Urinary bladder (tissue), 3 donors: ENCODE measurements at regions not wholly inside any gene's neighbourhood (a gene's known extent, or its start where the extent isn't known, plus 50 kb on each side); places are given as distances from the start of the nearest gene placed in this dataset.
"Not testable (repeated sequence)": the region's sequence is repeated elsewhere in the genome, so short reads cannot be mapped to it uniquely, and the experiment has no call there.

Experiments
- DNase-seq: peaks from one replicate; pipeline ENCODE4 v3.0.0-alpha.2; 2015; ENCODE audit errors: extremely low spot score
- H3K27ac ChIP-seq: one replicate; pipeline ENCODE4 v1.5.1; 2013; ENCODE audit warnings: low read depth, mild to moderate bottlenecking, moderate library complexity
- H3K36me3 ChIP-seq: one replicate; pipeline ENCODE4 v1.6.1; 2013; ENCODE audit warnings: mild to moderate bottlenecking, moderate library complexity; ENCODE audit not compliant: insufficient read depth
- H3K4me1 ChIP-seq: one replicate; pipeline ENCODE4 v1.6.1; 2013; ENCODE audit warnings: mild to moderate bottlenecking, moderate library complexity; ENCODE audit not compliant: insufficient read depth
- H3K4me3 ChIP-seq: one replicate; pipeline ENCODE4 v1.5.1; 2013; ENCODE audit warnings: low read depth, low read length
- WGBS: extraction: QIAGEN DNeasy Blood & Tissue Kit; methylation state at CpG from one replicate; pipeline ENCODE4 v1.1.7; 2013; 5-methylcytosine and 5-hydroxymethylcytosine counted together
- donor health status: healthy with polysubstance abuse.
- donor health status: healthy.

DNA sequence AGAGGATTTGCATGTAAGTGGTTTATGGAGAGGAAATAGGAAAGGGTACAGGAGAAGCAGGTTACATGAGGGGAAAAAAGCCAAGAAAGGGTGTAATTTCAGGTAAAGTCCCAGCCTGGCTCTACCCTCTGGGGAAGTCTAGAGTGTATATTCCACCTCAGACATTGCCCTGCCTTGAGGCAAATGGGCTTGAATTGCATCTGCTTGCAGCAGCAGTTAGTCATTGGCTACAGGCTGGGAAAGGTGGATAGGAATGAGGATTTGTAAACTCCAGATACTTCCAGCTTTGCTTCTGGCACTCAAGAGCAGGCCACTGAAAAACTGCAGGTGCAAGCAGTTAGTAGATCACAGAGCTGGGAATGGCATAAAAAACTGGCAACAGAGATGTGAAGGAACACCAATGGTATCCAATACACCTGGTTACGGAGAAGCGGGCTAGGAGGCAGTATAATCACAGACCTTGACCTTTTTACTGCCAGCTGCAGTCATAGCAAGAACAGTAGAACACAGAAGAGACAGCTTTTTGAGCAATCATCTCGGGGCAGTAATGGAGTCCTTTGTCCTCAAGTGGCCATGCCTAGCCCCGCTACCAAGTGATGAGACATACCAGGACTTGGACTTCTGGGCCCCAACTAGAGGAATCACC is 226.9 kb upstream of the NRIP1 start:
- Histone ChIP-seq H3K36me3 (no peaks in the 10 kb centered on the region), H3K4me1 (no peaks in the 10 kb centered on the region), H3K27ac (no peak overlapping the region), H3K4me3 (no peak overlapping the region)
- WGBS, result 98% methylated on average over 4 of the region's 4 CpGs
- no peak for DNase-seq

DNA sequence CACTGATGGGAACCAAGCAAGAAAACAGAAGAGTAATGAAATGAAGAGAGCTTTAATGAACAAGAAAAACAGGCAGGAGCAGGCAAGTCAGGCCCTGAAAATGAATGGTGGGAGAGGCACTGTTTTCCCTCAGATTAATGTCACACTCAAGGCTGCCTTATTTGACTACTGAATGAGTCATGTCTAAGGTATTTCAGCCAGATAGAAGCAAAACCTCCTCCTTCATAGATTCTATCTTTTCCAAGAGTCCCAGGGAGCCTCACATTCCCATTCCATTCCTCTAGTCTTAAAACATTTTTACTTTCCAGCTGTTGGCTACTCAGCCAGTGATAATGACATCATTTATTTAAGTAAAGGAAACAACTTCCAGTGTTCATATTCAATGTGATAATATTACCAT is 228.4 kb upstream of the NRIP1 start:
- Histone ChIP-seq H3K4me1 (no peaks in the 10 kb centered on the region), H3K36me3 (no peaks in the 10 kb centered on the region), H3K27ac (no peak overlapping the region), H3K4me3 (no peak overlapping the region)
- DNase-seq, result peak; percentile 47

DNA sequence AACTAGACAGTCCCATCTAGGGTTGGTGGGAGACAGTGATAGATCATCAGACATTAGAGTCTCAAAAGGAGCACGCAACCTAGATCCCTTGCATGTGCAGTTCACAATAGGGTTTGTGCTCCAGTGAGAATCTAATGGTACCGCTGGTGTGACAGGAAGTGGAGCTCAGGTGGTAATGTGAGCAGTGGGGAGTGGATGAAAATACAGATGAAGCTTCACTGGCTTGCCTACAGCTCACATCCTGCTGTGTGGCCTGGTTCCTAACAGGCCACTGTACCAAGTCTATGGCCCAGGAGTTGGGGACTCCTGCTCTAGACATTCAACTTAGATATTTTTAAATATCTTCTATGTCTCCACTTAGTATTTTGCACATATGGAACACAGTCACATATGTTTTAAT is 231.1 kb upstream of the NRIP1 start:
- Histone ChIP-seq H3K36me3 (no peaks in the 10 kb centered on the region), H3K4me3 (no peak overlapping the region), H3K27ac (no peak overlapping the region), H3K4me1 (no peaks in the 10 kb centered on the region)
- 93% methylated on average over 2 of the region's 2 CpGs for WGBS
- DNase-seq, result no peak

DNA sequence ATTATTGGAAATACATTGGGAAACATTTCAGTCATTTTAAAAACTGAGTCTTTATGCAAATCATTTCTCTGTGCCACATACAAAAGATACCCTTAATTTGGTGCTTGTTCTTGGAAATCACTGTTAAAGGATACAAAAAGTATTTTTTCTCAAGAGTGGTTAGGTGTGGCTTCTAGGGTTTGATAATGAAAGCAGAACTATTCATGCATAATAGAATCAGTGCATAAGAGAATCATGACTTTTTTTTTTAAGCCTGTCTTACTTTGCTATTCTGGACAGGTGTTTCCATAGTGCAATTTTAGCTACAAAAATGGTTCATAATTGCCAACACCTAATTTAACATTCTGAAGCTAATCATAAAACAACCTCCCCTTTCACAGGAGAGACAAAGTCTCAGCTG is 233.0 kb upstream of the NRIP1 start:
- DNase-seq, result no peak
- Histone ChIP-seq H3K4me1 (no peaks in the 10 kb centered on the region), H3K36me3 (no peaks in the 10 kb centered on the region), H3K27ac (no peak overlapping the region), H3K4me3 (no peak overlapping the region)

DNA sequence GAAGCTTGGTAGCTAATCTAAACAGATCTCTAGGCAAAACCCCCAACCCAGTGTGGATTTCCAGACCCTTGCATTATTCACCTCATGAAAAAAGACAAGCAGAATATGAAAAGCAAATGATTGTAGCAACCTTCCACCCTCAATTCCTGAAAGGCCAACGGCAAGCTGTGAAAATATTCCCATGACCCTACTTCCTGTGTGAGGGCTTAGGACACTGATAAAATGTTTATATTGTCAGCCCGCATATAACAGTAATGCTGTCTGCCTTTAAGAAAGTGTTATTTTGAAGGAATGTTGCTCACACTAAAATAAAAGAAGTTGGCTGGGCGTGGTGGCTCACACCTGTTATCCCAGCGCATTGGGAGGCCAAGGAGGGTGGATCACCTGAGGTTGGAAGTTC is 233.5 kb upstream of the NRIP1 start:
- Histone ChIP-seq H3K4me1 (no peaks in the 10 kb centered on the region), H3K36me3 (no peaks in the 10 kb centered on the region), H3K4me3 (no peak overlapping the region), H3K27ac (no peak overlapping the region)
- DNase-seq, result no peak
- WGBS, result 81% methylated on average over 4 of the region's 4 CpGs

DNA sequence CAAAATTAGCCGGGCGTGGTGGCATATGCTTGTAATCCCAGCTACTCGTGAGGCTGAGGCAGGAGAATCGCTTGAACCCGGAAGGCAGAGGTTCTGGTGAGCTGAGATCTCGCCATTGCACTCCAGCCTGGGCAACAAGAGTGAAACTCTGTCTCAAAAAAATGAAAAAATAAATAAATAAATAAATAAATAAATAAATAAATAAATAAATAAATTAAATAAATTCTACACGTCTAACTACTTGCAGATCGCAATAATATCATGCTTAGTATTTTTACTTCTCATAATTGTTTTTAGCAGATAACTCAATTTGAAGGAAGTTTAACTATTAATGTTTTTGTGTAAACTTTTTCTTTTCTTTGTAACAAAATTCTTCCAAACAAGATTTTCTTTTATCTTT is 234.0 kb upstream of the NRIP1 start:
- DNase-seq, H3K27ac ChIP-seq, H3K36me3 ChIP-seq, H3K4me1 ChIP-seq, H3K4me3 ChIP-seq: not testable (repeated sequence)
- 95% methylated on average over 8 of the region's 8 CpGs for WGBS

DNA sequence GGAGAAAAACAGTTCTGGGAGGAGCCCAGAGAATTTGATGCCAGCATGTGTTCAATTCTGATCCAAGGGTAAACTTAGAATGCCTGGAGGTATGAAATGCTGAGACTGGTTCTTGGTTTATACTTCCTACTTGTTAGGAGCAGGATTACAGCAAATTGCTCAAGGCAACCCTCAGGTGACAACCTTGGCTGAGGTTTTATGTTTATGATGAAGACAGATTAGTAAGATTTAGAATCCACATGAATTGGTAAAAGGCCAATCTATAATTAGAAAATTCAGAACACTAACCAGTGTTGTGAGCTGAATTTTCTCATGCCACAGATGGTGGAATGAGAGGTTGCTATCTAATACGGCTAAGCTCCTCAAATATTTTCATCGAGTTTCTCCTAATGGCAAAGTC is 235.3 kb upstream of the NRIP1 start:
- 61% methylated on average over 2 of the region's 2 CpGs for WGBS
- no peak overlapping the region for H3K4me3 ChIP-seq
- DNase-seq, result no peak
- no peak overlapping the region for H3K27ac ChIP-seq
- H3K4me1 ChIP-seq, result no peaks in the 10 kb centered on the region
- H3K36me3 ChIP-seq, result no peaks in the 10 kb centered on the region

DNA sequence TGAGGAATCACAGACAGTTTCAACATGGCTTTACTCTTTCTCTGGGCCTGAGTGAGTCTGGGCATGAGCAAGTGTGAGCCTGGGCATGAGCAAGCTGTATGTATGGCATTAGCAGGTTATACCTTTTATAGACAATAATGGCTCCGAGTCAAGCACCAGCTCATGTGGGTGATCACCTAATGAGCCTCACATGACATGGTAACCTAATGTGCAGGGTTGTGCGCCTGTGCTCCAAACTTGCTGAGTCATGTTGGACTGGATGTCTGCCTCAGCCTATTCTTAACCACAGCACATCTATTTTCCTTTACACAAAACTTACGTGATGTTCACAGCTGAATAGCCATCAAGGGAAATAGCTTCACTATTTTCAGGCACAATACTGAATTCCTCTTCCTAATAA is 236.2 kb upstream of the NRIP1 start:
- WGBS, result 92% methylated on average over 3 of the region's 3 CpGs
- no peak overlapping the region for H3K27ac ChIP-seq
- no peaks in the 10 kb centered on the region for H3K36me3 ChIP-seq
- no peaks in the 10 kb centered on the region for H3K4me1 ChIP-seq
- DNase-seq, result no peak
- H3K4me3 ChIP-seq, result no peak overlapping the region

DNA sequence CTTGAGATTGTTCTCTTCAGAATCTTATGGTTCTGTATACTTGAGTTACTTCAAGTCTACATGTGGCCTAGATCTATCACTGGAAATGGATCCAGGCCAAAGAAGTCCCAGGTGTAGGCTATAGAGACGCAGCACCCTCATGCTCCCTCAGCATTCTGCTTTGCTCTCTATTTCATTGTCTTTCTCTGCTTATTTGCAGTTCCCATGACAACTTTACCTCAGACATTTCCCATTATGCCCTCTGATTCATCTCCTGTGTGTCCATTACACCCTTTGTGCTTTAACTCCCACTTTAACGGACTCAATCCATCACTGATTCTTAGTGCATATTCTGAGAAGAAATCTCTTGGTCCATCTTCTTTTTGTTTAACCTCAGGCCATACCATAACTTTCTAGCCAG is 236.9 kb upstream of the NRIP1 start:
- no peak for DNase-seq
- WGBS, result 92% methylated on average over 2 of the region's 2 CpGs
- H3K4me3 ChIP-seq, result no peak overlapping the region

DNA sequence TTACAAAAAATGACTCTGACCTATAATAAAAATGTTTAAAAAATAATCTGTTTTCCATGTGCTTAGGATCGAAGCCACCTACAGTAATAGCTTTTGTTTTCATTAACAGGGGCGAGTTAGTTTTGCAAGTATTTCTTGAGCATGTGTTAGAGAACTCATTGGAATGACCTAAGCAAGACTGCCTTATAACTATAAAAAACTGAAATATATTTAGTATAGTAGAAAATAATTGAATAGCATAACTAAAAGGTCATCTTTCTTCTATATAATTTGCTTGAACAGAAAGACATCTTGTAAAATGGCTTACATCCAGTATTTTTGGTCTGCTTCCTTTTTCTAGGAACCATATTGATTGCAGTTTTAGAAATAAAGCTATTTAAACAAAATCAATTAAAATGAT is 241.5 kb upstream of the NRIP1 start:
- no peaks in the 10 kb centered on the region for H3K4me1 ChIP-seq
- H3K36me3 ChIP-seq, result no peaks in the 10 kb centered on the region
- no peak overlapping the region for H3K27ac ChIP-seq
- H3K4me3 ChIP-seq, result no peak overlapping the region
- WGBS, result 92% methylated on average over 2 of the region's 2 CpGs
- DNase-seq, result no peak

More for the DNA sequence above, 236.9 kb upstream of the NRIP1 start:
- Histone ChIP-seq H3K36me3 (no peaks in the 10 kb centered on the region), H3K4me1 (no peaks in the 10 kb centered on the region), H3K27ac (no peak overlapping the region)

DNA sequence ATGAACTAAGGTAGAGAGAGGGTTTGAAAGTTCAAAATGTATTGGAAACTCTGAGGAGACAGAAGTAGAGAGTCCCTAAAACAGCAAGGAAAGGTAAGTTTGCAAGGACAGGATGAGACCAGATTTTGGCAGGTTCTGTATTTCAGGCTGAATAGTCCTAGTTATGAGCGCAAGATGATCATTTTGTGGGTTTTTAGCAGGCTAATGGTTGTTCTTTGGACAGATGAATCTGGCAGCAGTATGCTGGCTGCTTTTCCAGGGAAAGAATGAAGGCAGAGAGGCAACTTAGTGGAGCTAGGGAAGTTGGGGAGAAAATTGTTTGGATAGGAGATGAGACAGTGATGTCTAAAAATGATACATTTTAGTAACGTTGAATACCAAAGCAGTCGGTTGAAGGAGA is 243.5 kb upstream of the NRIP1 start:
- Histone ChIP-seq H3K4me1 (no peaks in the 10 kb centered on the region), H3K27ac (no peak overlapping the region), H3K4me3 (no peak overlapping the region), H3K36me3 (no peaks in the 10 kb centered on the region)
- DNase-seq, result no peak
- 92% methylated on average over 3 of the region's 3 CpGs for WGBS

DNA sequence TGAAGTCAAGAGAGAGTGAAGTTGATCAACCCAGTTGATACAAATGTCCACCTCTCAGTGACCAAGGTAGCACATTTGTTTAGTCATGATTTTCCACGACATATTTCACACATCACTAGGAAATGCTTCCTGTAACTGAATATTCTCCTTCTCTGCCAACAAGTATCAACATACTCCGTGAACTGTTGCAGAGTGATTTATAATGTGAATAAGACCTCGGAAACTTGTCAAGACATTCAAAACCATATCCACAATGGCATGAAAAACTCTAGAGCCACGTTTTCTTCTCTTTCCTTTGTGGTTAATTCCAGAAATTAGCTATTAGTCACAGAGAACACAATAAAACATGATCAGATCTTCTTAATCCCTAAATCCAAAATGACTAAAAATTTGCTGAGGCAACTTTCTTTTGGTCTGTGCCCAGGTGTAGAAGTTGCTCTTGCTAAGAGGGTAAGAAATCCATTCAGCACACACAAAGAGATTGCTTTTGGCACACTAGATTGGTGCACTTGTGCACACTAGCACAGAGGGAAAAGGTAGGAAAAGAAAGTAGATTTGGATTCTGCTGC is 244.3 kb upstream of the NRIP1 start:
- Histone ChIP-seq H3K27ac (no peak overlapping the region), H3K4me1 (no peaks in the 10 kb centered on the region), H3K36me3 (no peaks in the 10 kb centered on the region), H3K4me3 (no peak overlapping the region)
- DNase-seq, result no peak
- WGBS, result 65% methylated on average over 4 of the region's 4 CpGs

DNA sequence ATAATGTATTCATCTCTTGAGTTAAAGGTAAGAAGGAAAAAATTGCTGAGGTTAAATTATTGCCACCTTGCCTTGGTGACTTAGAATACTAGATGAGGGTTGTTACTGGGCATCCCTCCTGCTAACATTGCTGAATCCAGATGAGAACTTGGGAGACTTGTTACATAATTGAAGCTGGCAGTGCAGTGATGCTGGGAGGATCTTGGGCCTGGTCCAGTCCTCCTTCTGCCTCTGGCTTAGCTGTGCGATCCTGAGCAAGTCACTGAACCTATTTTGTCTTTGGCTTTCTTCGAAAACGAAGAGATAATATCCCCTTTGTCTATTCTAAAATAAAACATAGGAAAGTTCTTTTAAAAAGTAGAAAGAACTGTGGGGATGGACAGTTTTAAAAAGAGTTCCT is 244.9 kb upstream of the NRIP1 start:
- 29% methylated on average over 3 of the region's 3 CpGs for WGBS

DNA sequence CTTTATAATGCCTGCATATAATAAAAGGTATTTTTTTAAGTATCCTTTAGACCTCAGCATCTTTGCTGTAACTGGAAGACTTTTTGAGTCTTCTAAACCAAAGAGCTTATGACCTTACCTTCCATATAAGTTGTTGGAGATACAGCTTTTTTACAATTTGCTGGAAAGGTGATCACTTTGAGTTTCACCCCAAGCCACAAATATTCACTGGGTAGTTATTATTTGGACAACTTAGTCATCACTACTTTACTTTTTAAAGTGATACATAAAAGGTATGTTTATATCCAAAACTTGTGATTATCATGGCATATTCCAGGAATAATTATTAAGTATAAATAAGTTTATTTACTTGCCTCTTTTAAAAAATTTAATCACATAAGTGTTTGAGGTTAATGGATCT is 246.7 kb upstream of the NRIP1 start:
- no peak overlapping the region for H3K27ac ChIP-seq
- no peaks in the 10 kb centered on the region for H3K4me1 ChIP-seq
- H3K4me3 ChIP-seq, result no peak overlapping the region
- no peaks in the 10 kb centered on the region for H3K36me3 ChIP-seq
- DNase-seq, result no peak

More for the DNA sequence above, 244.9 kb upstream of the NRIP1 start:
- H3K36me3 ChIP-seq, result no peaks in the 10 kb centered on the region
- no peaks in the 10 kb centered on the region for H3K4me1 ChIP-seq
- H3K4me3 ChIP-seq, result no peak overlapping the region
- no peak overlapping the region for H3K27ac ChIP-seq
- no peak for DNase-seq

DNA sequence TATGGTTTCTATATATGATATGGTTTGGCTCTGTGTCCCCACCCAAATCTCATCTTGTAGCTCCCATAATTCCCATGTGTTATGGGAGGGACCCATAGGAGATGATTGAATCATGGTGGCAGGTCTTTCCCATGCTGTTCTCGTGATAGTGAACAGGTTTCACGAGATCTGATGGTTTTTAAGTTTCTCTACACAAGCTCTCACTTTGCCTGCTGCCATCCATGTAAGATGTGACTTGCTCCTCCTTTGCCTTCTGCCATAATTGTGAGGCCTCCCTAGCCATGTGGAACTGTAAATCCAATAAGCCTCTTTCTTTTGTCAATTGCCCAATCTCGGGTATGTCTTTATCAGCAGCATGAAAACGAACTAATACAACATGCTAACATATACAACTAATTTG is 252.2 kb upstream of the NRIP1 start:
- H3K27ac ChIP-seq, DNase-seq, H3K36me3 ChIP-seq, H3K4me3 ChIP-seq, H3K4me1 ChIP-seq: not testable (repeated sequence)
- 94% methylated on average over 4 of the region's 4 CpGs for WGBS
